Esophagus muscularis mucosa (tissue), 4 donors: ENCODE measurements at regions not wholly inside any gene's neighbourhood (a gene's known extent, or its start where the extent isn't known, plus 50 kb on each side); places are given as distances from the start of the nearest gene placed in this dataset.

ENCODE experiments used
- EP300 ChIP-seq: sonication (generic); formaldehyde crosslinking; IDR thresholded peaks from one replicate; pipeline ENCODE4 v1.6.1; 2017; ENCODE audit warnings: antibody characterized with exemption
- POLR2A ChIP-seq: fragments of 450-650 bp; IDR thresholded peaks from one replicate; pipeline ENCODE4 v1.6.1; 2017; ENCODE audit warnings: antibody characterized with exemption, moderate library complexity, mild to moderate bottlenecking, low read depth
- POLR2AphosphoS5 ChIP-seq, 2 donors: sonication (generic); formaldehyde crosslinking; IDR thresholded peaks; one replicate each; pipeline ENCODE4 v1.6.1; 2017; ENCODE audit warnings: antibody characterized with exemption in 2 of 2
- TF ChIP-seq, protein P1 (sequence below), 3 experiments: fragments of 200-600 bp in 2 of 3; fragments of 450-650 bp in 1 of 3; sonication (generic) in 2 of 3; IDR thresholded peaks; one replicate each; pipeline ENCODE4 v1.5.1; 2017 to 2019; ENCODE audit warnings: antibody characterized with exemption in 3 of 3, mild to moderate bottlenecking in 2 of 3, moderate library complexity in 1 of 3

DNA sequence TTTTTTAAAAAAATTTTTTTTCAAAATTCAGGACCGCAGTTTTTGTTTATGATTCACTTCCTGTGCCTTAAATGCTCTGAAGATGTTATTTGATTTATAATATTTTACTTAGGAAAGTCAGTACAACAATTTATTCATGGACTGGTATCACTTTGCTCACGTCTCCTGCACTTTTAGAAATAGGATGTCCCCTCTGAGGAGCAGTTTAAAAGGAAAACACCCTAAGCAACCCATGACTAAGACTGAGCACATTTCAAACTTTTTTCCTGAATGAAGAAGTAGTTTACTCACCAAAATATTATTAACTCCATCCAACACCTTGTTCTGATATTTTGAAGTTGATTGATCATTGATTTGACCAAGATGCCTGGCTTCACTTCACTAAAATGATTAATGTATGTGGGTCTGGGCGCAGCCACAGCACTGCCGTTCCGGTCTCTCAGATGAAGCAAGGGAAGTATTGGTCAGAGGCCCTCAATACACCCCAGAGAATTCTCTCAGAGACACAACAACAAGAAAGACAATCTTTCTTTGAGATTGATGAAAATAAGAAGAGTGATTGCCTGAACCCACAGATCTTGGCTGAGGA lies 223.9 kb downstream of the TGFB2 start:
- TF ChIP-seq POLR2A: no peak
- TF ChIP-seq, protein P1, sequence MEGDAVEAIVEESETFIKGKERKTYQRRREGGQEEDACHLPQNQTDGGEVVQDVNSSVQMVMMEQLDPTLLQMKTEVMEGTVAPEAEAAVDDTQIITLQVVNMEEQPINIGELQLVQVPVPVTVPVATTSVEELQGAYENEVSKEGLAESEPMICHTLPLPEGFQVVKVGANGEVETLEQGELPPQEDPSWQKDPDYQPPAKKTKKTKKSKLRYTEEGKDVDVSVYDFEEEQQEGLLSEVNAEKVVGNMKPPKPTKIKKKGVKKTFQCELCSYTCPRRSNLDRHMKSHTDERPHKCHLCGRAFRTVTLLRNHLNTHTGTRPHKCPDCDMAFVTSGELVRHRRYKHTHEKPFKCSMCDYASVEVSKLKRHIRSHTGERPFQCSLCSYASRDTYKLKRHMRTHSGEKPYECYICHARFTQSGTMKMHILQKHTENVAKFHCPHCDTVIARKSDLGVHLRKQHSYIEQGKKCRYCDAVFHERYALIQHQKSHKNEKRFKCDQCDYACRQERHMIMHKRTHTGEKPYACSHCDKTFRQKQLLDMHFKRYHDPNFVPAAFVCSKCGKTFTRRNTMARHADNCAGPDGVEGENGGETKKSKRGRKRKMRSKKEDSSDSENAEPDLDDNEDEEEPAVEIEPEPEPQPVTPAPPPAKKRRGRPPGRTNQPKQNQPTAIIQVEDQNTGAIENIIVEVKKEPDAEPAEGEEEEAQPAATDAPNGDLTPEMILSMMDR (IDR thresholded peaks at IDR 0.05): no peak
- no peak for TF ChIP-seq EP300
- no peak for TF ChIP-seq POLR2AphosphoS5 (IDR thresholded peaks at IDR 0.05)
